Neural cell (in vitro differentiated cells): ENCODE measurements at regions not wholly inside any gene's neighbourhood (a gene's known extent, or its start where the extent isn't known, plus 50 kb on each side); places are given as distances from the start of the nearest gene placed in this dataset.
"Not testable (repeated sequence)": the region's sequence is repeated elsewhere in the genome, so short reads cannot be mapped to it uniquely, and the experiment has no call there.

Source experiments
- H2AFZ ChIP-seq: fragments of 200-600, 300-800 bp; sonication (generic), shearing (Covaris generic); 2 replicates; pipeline ENCODE4 v1.6.0; 2014; ENCODE audit warnings: low read depth, mild to moderate bottlenecking, antibody characterized with exemption, low read length, moderate library complexity
- H3F3A ChIP-seq: fragments of 200-600 bp; shearing (Covaris generic); 2 replicates; pipeline ENCODE4 v1.6.1; 2016; ENCODE audit warnings: mild to moderate bottlenecking, moderate library complexity, mixed read lengths, antibody characterized with exemption, low read length; ENCODE audit not compliant: insufficient read depth, poor library complexity, severe bottlenecking
- H3K27ac ChIP-seq: fragments of 200-600, 300-800 bp; sonication (generic), shearing (Covaris generic); 2 replicates; pipeline ENCODE4 v1.5.1; 2014; ENCODE audit warnings: mild to moderate bottlenecking, low read length, moderate library complexity
- H3K27me3 ChIP-seq: fragments of 300-800, 200-600 bp; sonication (generic), shearing (Covaris generic); 2 replicates; pipeline ENCODE4 v1.6.0; 2014; ENCODE audit warnings: mild to moderate bottlenecking, low read depth, low read length, moderate library complexity; ENCODE audit not compliant: insufficient read depth
- H3K36me3 ChIP-seq: fragments of 300-800, 200-600 bp; sonication (generic), shearing (Covaris generic); 2 replicates; pipeline ENCODE4 v1.5.1; 2014; ENCODE audit warnings: mild to moderate bottlenecking, antibody characterized with exemption, low read length, moderate library complexity; ENCODE audit not compliant: insufficient read depth
- H3K4me2 ChIP-seq: fragments of 300-800, 200-600 bp; sonication (generic), shearing (Covaris generic); 2 replicates; pipeline ENCODE4 v1.6.0; 2014; ENCODE audit warnings: mild to moderate bottlenecking, low read length
- H3K4me3 ChIP-seq: fragments of 300-800, 200-600 bp; sonication (generic), shearing (Covaris generic); 2 replicates; pipeline ENCODE4 v1.5.1; 2014; ENCODE audit warnings: mild to moderate bottlenecking, low read length, moderate library complexity
- H3K79me2 ChIP-seq: fragments of 200-600 bp; shearing (Covaris generic); replicated peaks from 2 replicates; pipeline ENCODE4 v1.6.0; 2014; ENCODE audit warnings: mild to moderate bottlenecking, low read length, moderate library complexity; ENCODE audit not compliant: insufficient read depth
- H3K9ac ChIP-seq: fragments of 300-800, 200-600 bp; sonication (generic), shearing (Covaris generic); 2 replicates; pipeline ENCODE4 v1.6.1; 2016; ENCODE audit warnings: mild to moderate bottlenecking, low read length, mixed read lengths
- H3K9me2 ChIP-seq: fragments of 200-600 bp; shearing (Covaris generic); 2 replicates; pipeline ENCODE4 v1.6.1; 2016; ENCODE audit warnings: mild to moderate bottlenecking, low read length, mixed read lengths; ENCODE audit not compliant: insufficient read depth
- H3K9me3 ChIP-seq: fragments of 200-600, 300-800 bp; sonication (generic), shearing (Covaris generic); 2 replicates; pipeline ENCODE4 v1.6.1; 2016; ENCODE audit warnings: mild to moderate bottlenecking, mixed run types, low read length, moderate library complexity, mixed read lengths
- H4K20me1 ChIP-seq: fragments of 200-600 bp; shearing (Covaris generic); 2 replicates; pipeline ENCODE4 v1.6.1; 2016; ENCODE audit warnings: mild to moderate bottlenecking, mixed run types; ENCODE audit not compliant: insufficient read depth
- CTCF ChIP-seq: fragments of 450-650 bp; IDR thresholded peaks from 2 replicates; pipeline ENCODE4 v1.5.1; 2014; ENCODE audit warnings: antibody characterized with exemption, mild to moderate bottlenecking, moderate library complexity; ENCODE audit not compliant: poor library complexity, severe bottlenecking
- EP300 ChIP-seq: fragments of 450-650 bp; conservative IDR thresholded peaks from 2 replicates; pipeline ENCODE4 v1.6.1; 2014; ENCODE audit warnings: antibody characterized with exemption, mild to moderate bottlenecking, moderate library complexity; ENCODE audit not compliant: poor library complexity, severe bottlenecking
- EZH2 ChIP-seq: fragments of 200-600, 300-800 bp; shearing (Covaris generic), sonication (generic); IDR thresholded peaks from 2 replicates; pipeline ENCODE4 v1.6.1; 2014; ENCODE audit warnings: antibody characterized with exemption, low read length, borderline replicate concordance, mild to moderate bottlenecking; ENCODE audit not compliant: insufficient read depth, poor library complexity, severe bottlenecking
- MXI1 ChIP-seq: fragments of 450-650 bp; conservative IDR thresholded peaks from 2 replicates; pipeline ENCODE4 v1.6.1; 2014; ENCODE audit warnings: antibody characterized with exemption, mild to moderate bottlenecking; ENCODE audit not compliant: poor library complexity, severe bottlenecking
- POLR2AphosphoS5 ChIP-seq: IDR thresholded peaks from 2 replicates; pipeline ENCODE4 v1.6.1; 2012
- RAD21 ChIP-seq: fragments of 450-650 bp; conservative IDR thresholded peaks from 2 replicates; pipeline ENCODE4 v1.6.1; 2014; ENCODE audit warnings: antibody characterized with exemption, mild to moderate bottlenecking, moderate library complexity
- SMC3 ChIP-seq: fragments of 450-650 bp; conservative IDR thresholded peaks from 2 replicates; pipeline ENCODE4 v1.6.1; 2014; ENCODE audit warnings: antibody characterized with exemption, mild to moderate bottlenecking, moderate library complexity; ENCODE audit not compliant: poor library complexity
- TAF1 ChIP-seq: IDR thresholded peaks from 2 replicates; pipeline ENCODE4 v1.6.1; 2012; ENCODE audit warnings: low read depth
- TF ChIP-seq, protein P1 (sequence below): IDR thresholded peaks from 2 replicates; pipeline ENCODE4 v1.6.1; 2012; ENCODE audit warnings: borderline replicate concordance

GRCh38 chr13:19345158-19345557, 163.5 kb upstream of the TUBA3C start:
- Histone ChIP-seq H3K4me2 (no peak overlapping the region), H2AFZ (no peak overlapping the region), H3K4me3 (no peak overlapping the region), H3K9me2 (no peaks in the 10 kb centered on the region), H3K36me3 (no peaks in the 10 kb centered on the region), H3K9me3 (no peaks in the 10 kb centered on the region), H3K27me3 (no peaks in the 10 kb centered on the region), H3F3A (no peaks in the 10 kb centered on the region), H3K27ac (no peak overlapping the region), H3K79me2 (no peaks in the 10 kb centered on the region), H3K9ac (no peak overlapping the region), H4K20me1 (no peaks in the 10 kb centered on the region)
- no peak for TF ChIP-seq RAD21
- TF ChIP-seq, protein P1, sequence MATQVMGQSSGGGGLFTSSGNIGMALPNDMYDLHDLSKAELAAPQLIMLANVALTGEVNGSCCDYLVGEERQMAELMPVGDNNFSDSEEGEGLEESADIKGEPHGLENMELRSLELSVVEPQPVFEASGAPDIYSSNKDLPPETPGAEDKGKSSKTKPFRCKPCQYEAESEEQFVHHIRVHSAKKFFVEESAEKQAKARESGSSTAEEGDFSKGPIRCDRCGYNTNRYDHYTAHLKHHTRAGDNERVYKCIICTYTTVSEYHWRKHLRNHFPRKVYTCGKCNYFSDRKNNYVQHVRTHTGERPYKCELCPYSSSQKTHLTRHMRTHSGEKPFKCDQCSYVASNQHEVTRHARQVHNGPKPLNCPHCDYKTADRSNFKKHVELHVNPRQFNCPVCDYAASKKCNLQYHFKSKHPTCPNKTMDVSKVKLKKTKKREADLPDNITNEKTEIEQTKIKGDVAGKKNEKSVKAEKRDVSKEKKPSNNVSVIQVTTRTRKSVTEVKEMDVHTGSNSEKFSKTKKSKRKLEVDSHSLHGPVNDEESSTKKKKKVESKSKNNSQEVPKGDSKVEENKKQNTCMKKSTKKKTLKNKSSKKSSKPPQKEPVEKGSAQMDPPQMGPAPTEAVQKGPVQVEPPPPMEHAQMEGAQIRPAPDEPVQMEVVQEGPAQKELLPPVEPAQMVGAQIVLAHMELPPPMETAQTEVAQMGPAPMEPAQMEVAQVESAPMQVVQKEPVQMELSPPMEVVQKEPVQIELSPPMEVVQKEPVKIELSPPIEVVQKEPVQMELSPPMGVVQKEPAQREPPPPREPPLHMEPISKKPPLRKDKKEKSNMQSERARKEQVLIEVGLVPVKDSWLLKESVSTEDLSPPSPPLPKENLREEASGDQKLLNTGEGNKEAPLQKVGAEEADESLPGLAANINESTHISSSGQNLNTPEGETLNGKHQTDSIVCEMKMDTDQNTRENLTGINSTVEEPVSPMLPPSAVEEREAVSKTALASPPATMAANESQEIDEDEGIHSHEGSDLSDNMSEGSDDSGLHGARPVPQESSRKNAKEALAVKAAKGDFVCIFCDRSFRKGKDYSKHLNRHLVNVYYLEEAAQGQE: no peak
- no peak for TF ChIP-seq EZH2
- no peak for TF ChIP-seq EP300
- TF ChIP-seq TAF1: no peak
- TF ChIP-seq CTCF: no peak
- no peak for TF ChIP-seq POLR2AphosphoS5
- TF ChIP-seq SMC3: no peak
- no peak for TF ChIP-seq MXI1

DNA sequence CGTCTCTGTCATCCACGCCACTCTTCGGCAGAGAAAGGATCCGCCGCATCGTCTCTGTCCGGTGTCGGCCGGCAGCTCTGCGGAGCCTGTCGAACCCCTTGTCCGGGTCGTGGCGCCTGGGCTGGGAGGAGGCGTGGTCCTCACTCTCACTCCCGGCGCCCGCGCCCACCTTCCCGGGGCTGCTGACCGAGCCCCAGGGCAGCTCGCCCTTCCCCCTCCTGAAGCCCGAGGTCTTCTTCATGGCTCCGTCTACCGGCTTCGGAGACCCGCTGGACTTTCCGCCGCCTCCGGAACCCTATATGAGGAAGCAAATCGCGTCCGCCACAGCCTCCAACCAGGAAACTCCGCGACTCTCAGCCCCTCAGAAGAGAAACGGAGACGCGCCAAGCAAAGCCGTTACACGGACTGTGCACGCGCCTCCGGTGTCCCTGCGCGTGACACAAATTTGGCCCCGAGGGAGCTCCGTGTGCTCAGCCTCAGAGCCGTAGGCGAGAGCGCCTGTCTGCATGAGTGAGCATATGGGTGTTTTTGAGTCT, 163.0 kb upstream of the TUBA3C start:
- H3K9ac ChIP-seq, H3K79me2 ChIP-seq, H3K9me3 ChIP-seq, H3K9me2 ChIP-seq, H3K36me3 ChIP-seq, H3F3A ChIP-seq, H4K20me1 ChIP-seq, H3K27me3 ChIP-seq, H2AFZ ChIP-seq, H3K27ac ChIP-seq, H3K4me2 ChIP-seq: not testable (repeated sequence)
- peak overlapping the region; percentile 38 for H3K4me3 ChIP-seq

GRCh38 chr13:19332378-19332777, 150.8 kb upstream of the TUBA3C start:
- H3K9me3 ChIP-seq: peaks cover 5% of the 10 kb centered on the region
- no peaks in the 10 kb centered on the region for H4K20me1 ChIP-seq
- H3K79me2 ChIP-seq: no peaks in the 10 kb centered on the region
- no peak overlapping the region for H3K27ac ChIP-seq
- no peaks in the 10 kb centered on the region for H3F3A ChIP-seq
- H2AFZ ChIP-seq: no peak overlapping the region
- H3K36me3 ChIP-seq: no peaks in the 10 kb centered on the region
- no peak overlapping the region for H3K4me3 ChIP-seq
- H3K27me3 ChIP-seq: no peaks in the 10 kb centered on the region
- no peak overlapping the region for H3K9ac ChIP-seq
- no peaks in the 10 kb centered on the region for H3K9me2 ChIP-seq
- no peak for TF ChIP-seq EP300
- no peak for TF ChIP-seq CTCF
- no peak overlapping the region for H3K4me2 ChIP-seq
